HepG2 (cell line): ENCODE measurements at regions not wholly inside any gene's neighbourhood (a gene's known extent, or its start where the extent isn't known, plus 50 kb on each side); places are given as distances from the start of the nearest gene placed in this dataset.

Experiments used
- DBP ChIP-seq: sonication (generic); formaldehyde crosslinking; IDR thresholded peaks from 2 replicates; pipeline ENCODE4 v1.4.0; 2020; ENCODE audit warnings: missing genetic modification reagents; ENCODE audit errors: not compliant biosample characterization
- HDAC2 ChIP-seq: sonication (generic); formaldehyde crosslinking; IDR thresholded peaks from 2 replicates; pipeline ENCODE4 v1.4.0; 2020; ENCODE audit warnings: missing genetic modification reagents
- PHB2 ChIP-seq: fragments of 450-650 bp; IDR thresholded peaks from 2 replicates; pipeline ENCODE4 v1.6.1; 2018; ENCODE audit not compliant: partially characterized antibody
- SNAPC2 ChIP-seq: sonication (generic); formaldehyde crosslinking; IDR thresholded peaks from 2 replicates; pipeline ENCODE4 v1.8.1; 2022; ENCODE audit warnings: mild to moderate bottlenecking, missing genetic modification reagents
- TAF1 ChIP-seq: sonication (generic); formaldehyde crosslinking; IDR thresholded peaks from 2 replicates; pipeline ENCODE4 v1.4.0; 2020; ENCODE audit warnings: missing genetic modification reagents
- TGIF2 ChIP-seq: IDR thresholded peaks from 2 replicates; pipeline ENCODE4 v1.6.1; 2016; ENCODE audit warnings: control low read depth, missing compliant biosample characterization
- ZNF282 ChIP-seq: fragments of 450-650 bp; IDR thresholded peaks from 2 replicates; pipeline ENCODE4 v1.6.1; 2018; ENCODE audit not compliant: partially characterized antibody
- ZNF513 ChIP-seq: sonication (generic); formaldehyde crosslinking; conservative IDR thresholded peaks from 2 replicates; pipeline ENCODE4 v1.5.0; 2020; ENCODE audit warnings: missing genetic modification reagents
- TF ChIP-seq, protein P1 (sequence below): sonication (generic); formaldehyde crosslinking; IDR thresholded peaks from 2 replicates; pipeline ENCODE4 v1.5.0; 2020; ENCODE audit warnings: mild to moderate bottlenecking, missing genetic modification reagents, moderate library complexity
- TF ChIP-seq, protein P2 (sequence below): sonication (generic); formaldehyde crosslinking; IDR thresholded peaks from 2 replicates; pipeline ENCODE4 v1.5.1; 2020; ENCODE audit warnings: mild to moderate bottlenecking, missing genetic modification reagents, moderate library complexity

GRCh38 chrX:124863303-124863702, 456.4 kb upstream of the TEX13C start:
- TF ChIP-seq TGIF2 (CRISPR knock-in tag): no peak
- TF ChIP-seq PHB2: no peak
- no peak for TF ChIP-seq DBP (CRISPR knock-in tag)
- TF ChIP-seq ZNF513 (CRISPR knock-in tag): no peak
- TF ChIP-seq SNAPC2 (CRISPR knock-in tag): no peak
- no peak for TF ChIP-seq TAF1 (CRISPR knock-in tag)
- no peak for TF ChIP-seq ZNF282
- TF ChIP-seq, protein P1, sequence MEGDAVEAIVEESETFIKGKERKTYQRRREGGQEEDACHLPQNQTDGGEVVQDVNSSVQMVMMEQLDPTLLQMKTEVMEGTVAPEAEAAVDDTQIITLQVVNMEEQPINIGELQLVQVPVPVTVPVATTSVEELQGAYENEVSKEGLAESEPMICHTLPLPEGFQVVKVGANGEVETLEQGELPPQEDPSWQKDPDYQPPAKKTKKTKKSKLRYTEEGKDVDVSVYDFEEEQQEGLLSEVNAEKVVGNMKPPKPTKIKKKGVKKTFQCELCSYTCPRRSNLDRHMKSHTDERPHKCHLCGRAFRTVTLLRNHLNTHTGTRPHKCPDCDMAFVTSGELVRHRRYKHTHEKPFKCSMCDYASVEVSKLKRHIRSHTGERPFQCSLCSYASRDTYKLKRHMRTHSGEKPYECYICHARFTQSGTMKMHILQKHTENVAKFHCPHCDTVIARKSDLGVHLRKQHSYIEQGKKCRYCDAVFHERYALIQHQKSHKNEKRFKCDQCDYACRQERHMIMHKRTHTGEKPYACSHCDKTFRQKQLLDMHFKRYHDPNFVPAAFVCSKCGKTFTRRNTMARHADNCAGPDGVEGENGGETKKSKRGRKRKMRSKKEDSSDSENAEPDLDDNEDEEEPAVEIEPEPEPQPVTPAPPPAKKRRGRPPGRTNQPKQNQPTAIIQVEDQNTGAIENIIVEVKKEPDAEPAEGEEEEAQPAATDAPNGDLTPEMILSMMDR (CRISPR knock-in tag): no peak
- TF ChIP-seq, protein P2, sequence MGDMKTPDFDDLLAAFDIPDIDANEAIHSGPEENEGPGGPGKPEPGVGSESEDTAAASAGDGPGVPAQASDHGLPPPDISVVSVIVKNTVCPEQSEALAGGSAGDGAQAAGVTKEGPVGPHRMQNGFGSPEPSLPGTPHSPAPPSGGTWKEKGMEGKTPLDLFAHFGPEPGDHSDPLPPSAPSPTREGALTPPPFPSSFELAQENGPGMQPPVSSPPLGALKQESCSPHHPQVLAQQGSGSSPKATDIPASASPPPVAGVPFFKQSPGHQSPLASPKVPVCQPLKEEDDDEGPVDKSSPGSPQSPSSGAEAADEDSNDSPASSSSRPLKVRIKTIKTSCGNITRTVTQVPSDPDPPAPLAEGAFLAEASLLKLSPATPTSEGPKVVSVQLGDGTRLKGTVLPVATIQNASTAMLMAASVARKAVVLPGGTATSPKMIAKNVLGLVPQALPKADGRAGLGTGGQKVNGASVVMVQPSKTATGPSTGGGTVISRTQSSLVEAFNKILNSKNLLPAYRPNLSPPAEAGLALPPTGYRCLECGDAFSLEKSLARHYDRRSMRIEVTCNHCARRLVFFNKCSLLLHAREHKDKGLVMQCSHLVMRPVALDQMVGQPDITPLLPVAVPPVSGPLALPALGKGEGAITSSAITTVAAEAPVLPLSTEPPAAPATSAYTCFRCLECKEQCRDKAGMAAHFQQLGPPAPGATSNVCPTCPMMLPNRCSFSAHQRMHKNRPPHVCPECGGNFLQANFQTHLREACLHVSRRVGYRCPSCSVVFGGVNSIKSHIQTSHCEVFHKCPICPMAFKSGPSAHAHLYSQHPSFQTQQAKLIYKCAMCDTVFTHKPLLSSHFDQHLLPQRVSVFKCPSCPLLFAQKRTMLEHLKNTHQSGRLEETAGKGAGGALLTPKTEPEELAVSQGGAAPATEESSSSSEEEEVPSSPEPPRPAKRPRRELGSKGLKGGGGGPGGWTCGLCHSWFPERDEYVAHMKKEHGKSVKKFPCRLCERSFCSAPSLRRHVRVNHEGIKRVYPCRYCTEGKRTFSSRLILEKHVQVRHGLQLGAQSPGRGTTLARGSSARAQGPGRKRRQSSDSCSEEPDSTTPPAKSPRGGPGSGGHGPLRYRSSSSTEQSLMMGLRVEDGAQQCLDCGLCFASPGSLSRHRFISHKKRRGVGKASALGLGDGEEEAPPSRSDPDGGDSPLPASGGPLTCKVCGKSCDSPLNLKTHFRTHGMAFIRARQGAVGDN (CRISPR knock-in tag): no peak
- TF ChIP-seq HDAC2 (CRISPR knock-in tag): no peak
